GM12891 (cell line): ENCODE measurements at regions not wholly inside any gene's neighbourhood (a gene's known extent, or its start where the extent isn't known, plus 50 kb on each side); places are given as distances from the start of the nearest gene placed in this dataset.

Experiments
- POLR2A ChIP-seq: IDR thresholded peaks from 2 replicates; pipeline ENCODE4 v1.6.1; 2011; ENCODE audit warnings: low read depth, low read length, control low read depth
- POLR2AphosphoS5 ChIP-seq: IDR thresholded peaks from 2 replicates; pipeline ENCODE4 v1.6.1; 2011; ENCODE audit warnings: low read depth, low read length, control low read depth
- POU2F2 ChIP-seq: IDR thresholded peaks from 2 replicates; pipeline ENCODE4 v1.6.1; 2011; ENCODE audit warnings: low read depth, mild to moderate bottlenecking, control low read depth, low read length, moderate library complexity
- SPI1 ChIP-seq: IDR thresholded peaks from 2 replicates; pipeline ENCODE4 v1.6.1; 2011; ENCODE audit warnings: low read depth, low read length, control low read depth
- TAF1 ChIP-seq: IDR thresholded peaks from 2 replicates; pipeline ENCODE4 v1.6.1; 2011; ENCODE audit warnings: low read depth, low read length, control low read depth

DNA sequence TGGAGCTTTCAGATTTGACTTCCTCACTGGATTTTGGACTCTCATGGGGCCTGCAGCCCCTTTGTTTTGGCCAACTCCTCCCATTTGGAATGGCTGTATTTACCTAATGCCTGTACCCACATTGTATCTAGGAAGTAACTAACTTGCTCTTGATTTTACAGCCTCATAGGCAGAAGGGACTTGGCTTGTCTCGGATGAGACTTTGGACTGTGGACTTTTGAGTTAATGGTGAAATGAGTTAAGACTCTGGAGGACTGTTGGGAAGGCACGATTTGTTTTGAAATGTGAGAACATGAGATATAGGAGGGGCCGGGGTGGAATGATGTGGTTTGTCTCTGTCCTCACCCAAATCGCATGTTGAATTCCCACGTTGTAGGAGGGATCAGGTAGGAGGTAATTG is 233.4 kb upstream of the GALNT5 start:
- no peak for TF ChIP-seq POLR2A
- TF ChIP-seq POU2F2 = no peak
- TF ChIP-seq POLR2AphosphoS5 = no peak
- no peak for TF ChIP-seq TAF1
- no peak for TF ChIP-seq SPI1
